Esophagus muscularis mucosa (tissue), 4 donors: ENCODE measurements at regions not wholly inside any gene's neighbourhood (a gene's known extent, or its start where the extent isn't known, plus 50 kb on each side); places are given as distances from the start of the nearest gene placed in this dataset.

ENCODE experiments used
- DNase-seq: peaks from one replicate; pipeline ENCODE4 v3.0.0-alpha.2; 2017; ENCODE audit errors: extremely low spot score
- H3K27ac ChIP-seq, 4 donors: fragments of 200-600 bp; sonication (generic); replicated peaks in 1 of 4; 1 replicate in 3 of 4; 2 replicates in 1 of 4; pipeline ENCODE4 v1.5.1; 2016 to 2019; ENCODE audit warnings: mild to moderate bottlenecking in 1 of 4
- H3K27me3 ChIP-seq, 4 donors: fragments of 200-600 bp; sonication (generic); one replicate each; pipeline versions ENCODE4 v1.5.1 to v1.6.0; 2016 to 2019
- H3K36me3 ChIP-seq, 4 donors: fragments of 200-600 bp; sonication (generic); one replicate each; pipeline ENCODE4 v1.5.1; 2016 to 2019
- H3K4me1 ChIP-seq, 4 donors: fragments of 200-600 bp; sonication (generic); one replicate each; pipeline ENCODE4 v1.5.1; 2016 to 2019
- H3K4me3 ChIP-seq, 4 donors: fragments of 200-600 bp; sonication (generic); 1 replicate in 2 of 4; 2 replicates in 2 of 4; pipeline ENCODE4 v1.5.1; 2016 to 2019; ENCODE audit warnings: mild to moderate bottlenecking in 4 of 4, moderate library complexity in 1 of 4
- H3K9me3 ChIP-seq, 4 donors: fragments of 200-600 bp; sonication (generic); 1 replicate in 3 of 4; 2 replicates in 1 of 4; pipeline ENCODE4 v1.5.1; 2016 to 2019
- EP300 ChIP-seq: sonication (generic); formaldehyde crosslinking; IDR thresholded peaks from one replicate; pipeline ENCODE4 v1.6.1; 2017; ENCODE audit warnings: antibody characterized with exemption
- POLR2A ChIP-seq: fragments of 450-650 bp; IDR thresholded peaks from one replicate; pipeline ENCODE4 v1.6.1; 2017; ENCODE audit warnings: antibody characterized with exemption, moderate library complexity, mild to moderate bottlenecking, low read depth
- POLR2AphosphoS5 ChIP-seq, 2 donors: sonication (generic); formaldehyde crosslinking; IDR thresholded peaks; one replicate each; pipeline ENCODE4 v1.6.1; 2017; ENCODE audit warnings: antibody characterized with exemption in 2 of 2
- WGBS: methylation state at CpG from one replicate; pipeline ENCODE4 v1.1.5; 2018; 5-methylcytosine and 5-hydroxymethylcytosine counted together
- intact Hi-C: fragments of 100-400 bp; cut with DNase I; formaldehyde crosslinking; loops from one replicate; pipeline ENCODE4 v1.15.1; 2023
- TF ChIP-seq, protein P1 (sequence below), 3 experiments: fragments of 200-600 bp in 2 of 3; fragments of 450-650 bp in 1 of 3; sonication (generic) in 2 of 3; IDR thresholded peaks; one replicate each; pipeline ENCODE4 v1.5.1; 2017 to 2019; ENCODE audit warnings: antibody characterized with exemption in 3 of 3, mild to moderate bottlenecking in 2 of 3, moderate library complexity in 1 of 3

DNA sequence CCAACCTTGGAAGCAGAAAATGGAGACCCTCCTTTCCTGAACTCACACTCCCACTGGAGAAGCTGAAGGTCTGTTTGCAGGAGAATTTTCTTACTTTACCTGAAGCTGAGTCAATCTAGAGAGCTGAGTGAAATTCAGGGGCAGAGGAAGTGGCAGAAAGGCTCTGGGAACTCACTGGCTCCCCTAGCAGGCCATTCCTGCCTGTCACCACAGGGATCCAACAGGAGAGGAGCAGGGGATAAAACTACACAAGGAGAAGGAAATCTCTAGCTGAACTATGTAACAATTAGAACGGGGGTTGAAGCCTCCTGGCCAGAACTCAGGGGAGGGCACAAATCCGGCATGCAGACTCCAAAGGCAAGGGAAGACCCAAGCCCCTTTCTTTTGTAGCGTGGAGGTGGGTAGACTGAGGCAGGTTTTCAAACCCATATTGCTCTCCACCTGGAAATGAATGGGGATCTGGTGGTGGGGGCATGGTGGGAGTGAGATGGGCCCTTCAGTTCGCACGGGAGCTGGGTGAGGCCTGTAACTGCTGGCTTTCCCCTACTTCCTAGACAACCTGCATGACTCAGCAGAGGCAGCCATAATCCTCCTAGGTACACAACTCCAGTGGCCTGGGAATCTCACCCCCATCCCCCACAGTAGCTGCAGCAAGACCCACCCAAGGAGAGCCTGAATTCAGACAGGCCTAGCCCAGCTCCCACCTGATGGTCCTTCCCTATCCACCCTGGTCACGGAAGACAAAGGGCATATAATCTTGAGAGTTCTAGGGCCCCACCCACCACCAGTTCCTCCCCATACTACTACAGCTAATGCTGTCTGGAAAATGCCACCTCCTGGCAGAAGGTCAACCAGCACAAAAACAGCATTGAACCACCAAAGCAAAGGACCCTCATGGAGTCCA lies 158.1 kb downstream of the LTN1 start:
- Histone ChIP-seq H3K4me3 (no peak overlapping the region), H3K27ac (no peak overlapping the region), H3K36me3 (no peaks in the 10 kb centered on the region), H3K9me3 (peaks cover 0 to 3% (median 0%) of the 10 kb centered on the region in 4 donors), H3K4me1 (peaks cover 0 to 25% (median 10%) of the 10 kb centered on the region in 4 donors), H3K27me3 (no peaks in the 10 kb centered on the region)
- 88% methylated on average over 6 of the region's 6 CpGs for WGBS
- TF ChIP-seq POLR2AphosphoS5 (IDR thresholded peaks at IDR 0.05) (no peak), POLR2A (no peak), EP300 (no peak)
- TF ChIP-seq, protein P1, sequence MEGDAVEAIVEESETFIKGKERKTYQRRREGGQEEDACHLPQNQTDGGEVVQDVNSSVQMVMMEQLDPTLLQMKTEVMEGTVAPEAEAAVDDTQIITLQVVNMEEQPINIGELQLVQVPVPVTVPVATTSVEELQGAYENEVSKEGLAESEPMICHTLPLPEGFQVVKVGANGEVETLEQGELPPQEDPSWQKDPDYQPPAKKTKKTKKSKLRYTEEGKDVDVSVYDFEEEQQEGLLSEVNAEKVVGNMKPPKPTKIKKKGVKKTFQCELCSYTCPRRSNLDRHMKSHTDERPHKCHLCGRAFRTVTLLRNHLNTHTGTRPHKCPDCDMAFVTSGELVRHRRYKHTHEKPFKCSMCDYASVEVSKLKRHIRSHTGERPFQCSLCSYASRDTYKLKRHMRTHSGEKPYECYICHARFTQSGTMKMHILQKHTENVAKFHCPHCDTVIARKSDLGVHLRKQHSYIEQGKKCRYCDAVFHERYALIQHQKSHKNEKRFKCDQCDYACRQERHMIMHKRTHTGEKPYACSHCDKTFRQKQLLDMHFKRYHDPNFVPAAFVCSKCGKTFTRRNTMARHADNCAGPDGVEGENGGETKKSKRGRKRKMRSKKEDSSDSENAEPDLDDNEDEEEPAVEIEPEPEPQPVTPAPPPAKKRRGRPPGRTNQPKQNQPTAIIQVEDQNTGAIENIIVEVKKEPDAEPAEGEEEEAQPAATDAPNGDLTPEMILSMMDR (IDR thresholded peaks at IDR 0.05), result no peak
- intact Hi-C loops, result no loop called here
- DNase-seq, result no peak

DNA sequence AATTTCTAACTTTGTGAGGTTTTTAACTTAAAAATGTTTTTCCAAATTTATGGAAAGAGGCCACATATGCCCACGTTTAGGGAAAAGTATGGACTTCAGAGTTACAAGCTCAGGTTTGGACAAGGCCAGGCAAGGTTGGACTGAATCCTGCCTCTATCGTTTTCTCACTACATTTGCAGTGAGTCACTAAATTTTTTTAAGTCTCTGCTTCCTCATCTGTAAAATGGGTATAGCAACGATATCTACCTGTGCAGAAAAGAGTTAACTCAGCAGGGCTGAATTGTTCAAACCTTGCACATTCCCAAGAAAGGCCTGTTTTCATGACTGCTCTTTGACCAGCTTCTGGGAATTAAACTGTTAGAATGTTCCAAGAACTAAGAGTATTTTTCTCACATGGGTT lies 159.1 kb downstream of the LTN1 start:
- Histone ChIP-seq H3K9me3 (no peaks in the 10 kb centered on the region), H3K27ac (no peak overlapping the region), H3K27me3 (no peaks in the 10 kb centered on the region), H3K4me1 (peaks cover 0 to 26% (median 10%) of the 10 kb centered on the region in 4 donors), H3K4me3 (no peak overlapping the region), H3K36me3 (no peaks in the 10 kb centered on the region)
- intact Hi-C loops, result no loop called here
- TF ChIP-seq POLR2AphosphoS5 (IDR thresholded peaks at IDR 0.05), result no peak
- TF ChIP-seq, protein P1 (IDR thresholded peaks at IDR 0.05), result no peak
- TF ChIP-seq EP300, result no peak
- no peak for TF ChIP-seq POLR2A
- DNase-seq, result no peak
- WGBS, result 95% methylated on average over 3 of the region's 3 CpGs

DNA sequence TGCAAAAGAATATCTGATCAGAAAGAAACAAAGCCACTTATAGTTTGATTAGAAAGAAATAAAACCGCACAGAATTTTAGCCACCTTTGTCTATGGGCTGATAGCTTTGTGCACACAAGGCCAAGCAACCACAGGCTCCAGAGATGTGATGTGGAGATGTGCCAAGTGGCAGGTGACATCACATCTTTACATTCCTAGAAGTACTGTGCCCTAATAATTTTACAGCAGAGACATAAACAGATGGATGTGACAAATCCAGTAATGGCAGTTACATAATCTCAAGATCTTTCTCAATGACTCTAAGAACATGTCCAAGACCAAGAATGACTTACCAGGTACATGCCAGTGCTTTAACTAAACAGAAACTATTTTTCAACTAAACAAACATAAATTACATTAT lies 159.5 kb downstream of the LTN1 start:
- Histone ChIP-seq H3K9me3 (no peaks in the 10 kb centered on the region), H3K4me3 (no peak overlapping the region), H3K4me1 (peaks cover 0 to 30% (median 12%) of the 10 kb centered on the region in 4 donors), H3K36me3 (no peaks in the 10 kb centered on the region), H3K27me3 (no peaks in the 10 kb centered on the region), H3K27ac (no peak overlapping the region)
- WGBS, result 94% methylated on average over 1 of the region's 1 CpG
- intact Hi-C loops, result no loop called here
- TF ChIP-seq POLR2AphosphoS5 (IDR thresholded peaks at IDR 0.05) (no peak), EP300 (no peak), POLR2A (no peak)
- TF ChIP-seq, protein P1 (IDR thresholded peaks at IDR 0.05), result no peak
- DNase-seq, result no peak

DNA sequence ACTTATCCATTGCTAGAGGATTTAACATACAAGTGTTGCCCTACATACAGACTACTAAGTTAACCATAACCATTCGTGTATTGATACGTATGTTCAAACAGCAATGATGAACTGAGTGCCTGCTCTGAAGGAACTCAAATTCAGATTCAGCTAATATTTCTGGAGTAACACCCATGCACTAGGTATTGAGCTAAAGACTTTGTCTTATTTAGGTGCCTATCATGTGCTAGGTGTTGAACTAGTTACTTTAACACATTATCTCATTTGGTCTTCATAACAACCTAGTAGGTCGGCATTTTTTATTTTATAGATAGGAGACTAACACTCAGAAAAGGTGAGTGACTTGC lies 160.0 kb downstream of the LTN1 start:
- Histone ChIP-seq H3K4me3 (no peak overlapping the region), H3K36me3 (no peaks in the 10 kb centered on the region), H3K4me1 (peaks cover 0 to 34% (median 14%) of the 10 kb centered on the region in 4 donors), H3K27me3 (no peaks in the 10 kb centered on the region), H3K9me3 (no peaks in the 10 kb centered on the region), H3K27ac (no peak overlapping the region)
- no peak for DNase-seq
- WGBS, result 94% methylated on average over 3 of the region's 3 CpGs
- intact Hi-C loops, result no loop called here
- no peak for TF ChIP-seq POLR2AphosphoS5 (IDR thresholded peaks at IDR 0.05)
- TF ChIP-seq, protein P1 (IDR thresholded peaks at IDR 0.05), result no peak
- TF ChIP-seq EP300, result no peak
- TF ChIP-seq POLR2A, result no peak
